Thymus (tissue), 11 donors: ENCODE measurements at regions not wholly inside any gene's neighbourhood (a gene's known extent, or its start where the extent isn't known, plus 50 kb on each side); places are given as distances from the start of the nearest gene placed in this dataset.
"Not testable (repeated sequence)": the region's sequence is repeated elsewhere in the genome, so short reads cannot be mapped to it uniquely, and the experiment has no call there.

Experiments
- DNase-seq, 9 donors: peaks; one replicate each; pipeline ENCODE4 v3.0.0-alpha.2; 2013; ENCODE audit warnings: low spot score in 9 of 9, low read depth in 6 of 9, missing footprints in 1 of 9
- H3K27ac ChIP-seq, 2 donors: one replicate each; pipeline ENCODE4 v1.5.1; 2013; ENCODE audit warnings: control low read depth in 1 of 2, low read depth in 1 of 2, low read length in 1 of 2, mild to moderate bottlenecking in 1 of 2, moderate library complexity in 1 of 2
- H3K27me3 ChIP-seq, 2 donors: one replicate each; pipeline ENCODE4 v1.5.1; 2013; ENCODE audit warnings: low read length in 1 of 2; ENCODE audit not compliant: control insufficient read depth in 2 of 2, insufficient read depth in 1 of 2
- H3K36me3 ChIP-seq, 2 donors: one replicate each; pipeline ENCODE4 v1.5.1; 2013; ENCODE audit warnings: low read length in 1 of 2, mild to moderate bottlenecking in 1 of 2, moderate library complexity in 1 of 2; ENCODE audit not compliant: control insufficient read depth in 2 of 2, insufficient read depth in 2 of 2
- H3K4me1 ChIP-seq, 2 donors: one replicate each; pipeline ENCODE4 v1.5.1; 2013; ENCODE audit warnings: low read length in 2 of 2; ENCODE audit not compliant: control insufficient read depth in 2 of 2, insufficient read depth in 2 of 2
- H3K4me3 ChIP-seq, 2 donors: one replicate each; pipeline ENCODE4 v1.5.1; 2013; ENCODE audit warnings: low read length in 2 of 2, control low read depth in 1 of 2, mild to moderate bottlenecking in 1 of 2
- H3K9me3 ChIP-seq, 2 donors: one replicate each; pipeline ENCODE4 v1.5.1; 2013; ENCODE audit warnings: low read length in 1 of 2, mild to moderate bottlenecking in 1 of 2; ENCODE audit not compliant: control insufficient read depth in 2 of 2, insufficient read depth in 1 of 2
- WGBS: extraction: QIAGEN DNeasy Blood & Tissue Kit; methylation state at CpG from one replicate; pipeline ENCODE4 v1.1.7; 2013; 5-methylcytosine and 5-hydroxymethylcytosine counted together
- donor health status: healthy.

- Histone ChIP-seq H3K27ac (no peak overlapping the region), H3K27me3 (no peaks in the 10 kb centered on the region), H3K4me3 (no peak overlapping the region), H3K36me3 (no peaks in the 10 kb centered on the region), H3K4me1 (no peaks in the 10 kb centered on the region), H3K9me3 (no peaks in the 10 kb centered on the region)
- WGBS: 87% methylated on average over 8 of the region's 8 CpGs
- DNase-seq: no peak
These were observed 339.7 kb downstream of the ACTR3B start for GRCh38 chr7:153099235-153099634.

GRCh38 chr7:153100691-153101237 is 341.2 kb downstream of the ACTR3B start:
- no peaks in the 10 kb centered on the region for H3K36me3 ChIP-seq
- H3K9me3 ChIP-seq: no peaks in the 10 kb centered on the region
- no peaks in the 10 kb centered on the region for H3K27me3 ChIP-seq
- 92% methylated on average over 11 of the region's 11 CpGs for WGBS
- H3K4me1 ChIP-seq: no peaks in the 10 kb centered on the region
- H3K4me3 ChIP-seq: no peak overlapping the region
- no peak overlapping the region for H3K27ac ChIP-seq
- no peak for DNase-seq

GRCh38 chr7:153103202-153103601 is 343.6 kb downstream of the ACTR3B start:
- DNase-seq: no peak
- Histone ChIP-seq H3K9me3 (no peaks in the 10 kb centered on the region), H3K27me3 (no peaks in the 10 kb centered on the region), H3K27ac (no peak overlapping the region), H3K4me3 (no peak overlapping the region), H3K36me3 (no peaks in the 10 kb centered on the region), H3K4me1 (no peaks in the 10 kb centered on the region)
- WGBS: 88% methylated on average over 6 of the region's 6 CpGs

- WGBS: 80% methylated on average over 5 of the region's 5 CpGs
- Histone ChIP-seq H3K9me3 (peaks cover 0 to 6% of the 10 kb centered on the region in 2 donors), H3K36me3 (no peaks in the 10 kb centered on the region), H3K4me1 (no peaks in the 10 kb centered on the region), H3K27me3 (no peaks in the 10 kb centered on the region), H3K4me3 (no peak overlapping the region), H3K27ac (no peak overlapping the region)
- DNase-seq: no peak
These were observed 348.3 kb downstream of the ACTR3B start for GRCh38 chr7:153107826-153108225.

- Histone ChIP-seq H3K9me3 (peaks cover 0 to 6% of the 10 kb centered on the region in 2 donors), H3K27ac (no peak overlapping the region), H3K27me3 (no peaks in the 10 kb centered on the region), H3K4me1 (no peaks in the 10 kb centered on the region), H3K4me3 (no peak overlapping the region), H3K36me3 (no peaks in the 10 kb centered on the region)
- 96% methylated on average over 8 of the region's 8 CpGs for WGBS
- no peak for DNase-seq
These were observed 350.0 kb downstream of the ACTR3B start for GRCh38 chr7:153109566-153109965.

- H3K27me3 ChIP-seq: no peaks in the 10 kb centered on the region
- no peaks in the 10 kb centered on the region for H3K36me3 ChIP-seq
- H3K27ac ChIP-seq: no peak overlapping the region
- 93% methylated on average over 5 of the region's 5 CpGs for WGBS
- H3K4me3 ChIP-seq: no peak overlapping the region
- H3K9me3 ChIP-seq: peaks cover 0 to 6% of the 10 kb centered on the region in 2 donors
- DNase-seq: no peak
- H3K4me1 ChIP-seq: no peaks in the 10 kb centered on the region
These were observed 351.1 kb downstream of the ACTR3B start for GRCh38 chr7:153110606-153111005.

GRCh38 chr7:153122255-153122654 is 362.7 kb downstream of the ACTR3B start:
- not testable (repeated sequence) for H3K4me1 ChIP-seq, H3K4me3 ChIP-seq, H3K27me3 ChIP-seq, H3K36me3 ChIP-seq, DNase-seq, H3K9me3 ChIP-seq, H3K27ac ChIP-seq
- 84% methylated on average over 8 of the region's 8 CpGs for WGBS

- Histone ChIP-seq H3K9me3 (peaks cover 0 to 3% of the 10 kb centered on the region in 2 donors), H3K36me3 (no peaks in the 10 kb centered on the region), H3K27ac (no peak overlapping the region), H3K4me3 (no peak overlapping the region), H3K4me1 (no peaks in the 10 kb centered on the region), H3K27me3 (no peaks in the 10 kb centered on the region)
- 14% methylated on average over 2 of the region's 2 CpGs for WGBS
- no peak for DNase-seq
These were observed 370.5 kb downstream of the ACTR3B start for GRCh38 chr7:153130052-153130451.

- no peaks in the 10 kb centered on the region for H3K9me3 ChIP-seq
- H3K4me3 ChIP-seq: no peak overlapping the region
- no peak for DNase-seq
- no peaks in the 10 kb centered on the region for H3K4me1 ChIP-seq
- no peaks in the 10 kb centered on the region for H3K36me3 ChIP-seq
- H3K27ac ChIP-seq: no peak overlapping the region
- WGBS: 95% methylated on average over 8 of the region's 8 CpGs
- H3K27me3 ChIP-seq: no peaks in the 10 kb centered on the region
These were observed 392.2 kb downstream of the ACTR3B start for GRCh38 chr7:153151766-153152165.
